Progenitor cell of endocrine pancreas (in vitro differentiated cells): ENCODE measurements at regions not wholly inside any gene's neighbourhood (a gene's known extent, or its start where the extent isn't known, plus 50 kb on each side); places are given as distances from the start of the nearest gene placed in this dataset.

Experiments
- DNase-seq: peaks from one replicate; pipeline ENCODE4 v3.0.0; 2021; ENCODE audit warnings: low spot score; ENCODE audit not compliant: unreplicated experiment
- H3K27ac Mint-ChIP-seq: 2 replicates; pipeline ENCODE4 v1.8.0; 2021; ENCODE audit warnings: mild to moderate bottlenecking, moderate library complexity, mixed read lengths
- H3K27me3 Mint-ChIP-seq: 2 replicates; pipeline ENCODE4 v1.8.0; 2021; ENCODE audit warnings: mixed read lengths
- H3K36me3 Mint-ChIP-seq: 2 replicates; pipeline ENCODE4 v1.8.0; 2022; ENCODE audit warnings: mixed read lengths; ENCODE audit not compliant: insufficient read depth
- H3K4me1 Mint-ChIP-seq: 2 replicates; pipeline ENCODE4 v1.8.0; 2021; ENCODE audit warnings: low read depth, mixed read lengths
- H3K4me3 Mint-ChIP-seq: 2 replicates; pipeline ENCODE4 v1.8.0; 2021; ENCODE audit warnings: low read depth, mild to moderate bottlenecking, moderate library complexity, mixed read lengths
- H3K9me3 Mint-ChIP-seq: 2 replicates; pipeline ENCODE4 v1.8.0; 2021; ENCODE audit warnings: low read depth, mixed read lengths
- CTCF ChIP-seq: fragments of 200-600 bp; sonication (generic); IDR thresholded peaks from one replicate; pipeline ENCODE4 v1.5.0; 2021; ENCODE audit warnings: antibody characterized with exemption, mild to moderate bottlenecking; ENCODE audit not compliant: unreplicated experiment

GRCh38 chr4:106512706-106513105 is 144.1 kb upstream of the GIMD1 start:
- Mint-ChIP-seq H3K4me1 (no peaks in the 10 kb centered on the region), H3K27me3 (no peaks in the 10 kb centered on the region), H3K4me3 (no peak overlapping the region), H3K9me3 (no peaks in the 10 kb centered on the region), H3K36me3 (no peaks in the 10 kb centered on the region), H3K27ac (no peak overlapping the region)
- TF ChIP-seq CTCF = no peak
- no peak for DNase-seq

- Mint-ChIP-seq H3K27ac (no peak overlapping the region), H3K9me3 (no peaks in the 10 kb centered on the region), H3K36me3 (no peaks in the 10 kb centered on the region), H3K4me3 (no peak overlapping the region), H3K4me1 (no peaks in the 10 kb centered on the region), H3K27me3 (peaks cover 3% of the 10 kb centered on the region)
- no peak for TF ChIP-seq CTCF
- DNase-seq = no peak
These were observed 138.9 kb upstream of the GIMD1 start for GRCh38 chr4:106507440-106507839.

GRCh38 chr4:106503116-106504050 is 134.8 kb upstream of the GIMD1 start:
- Mint-ChIP-seq H3K4me1 (peaks cover 2% of the 10 kb centered on the region), H3K27me3 (peaks cover 6% of the 10 kb centered on the region), H3K9me3 (peaks cover 5% of the 10 kb centered on the region), H3K36me3 (peaks cover 2% of the 10 kb centered on the region), H3K27ac (no peak overlapping the region), H3K4me3 (no peak overlapping the region)
- DNase-seq = no peak
- TF ChIP-seq CTCF = no peak

- no peak overlapping the region for H3K4me3 Mint-ChIP-seq
- H3K4me1 Mint-ChIP-seq = peaks cover 2% of the 10 kb centered on the region
- peaks cover 2% of the 10 kb centered on the region for H3K36me3 Mint-ChIP-seq
- DNase-seq = peak; percentile 34
- H3K27me3 Mint-ChIP-seq = peaks cover 6% of the 10 kb centered on the region
- H3K27ac Mint-ChIP-seq = no peak overlapping the region
- H3K9me3 Mint-ChIP-seq = peaks cover 5% of the 10 kb centered on the region
- peak; percentile 77 for TF ChIP-seq CTCF
These were observed 133.6 kb upstream of the GIMD1 start for GRCh38 chr4:106502106-106502699.

GRCh38 chr4:106497271-106497670 is 128.7 kb upstream of the GIMD1 start:
- Mint-ChIP-seq H3K4me1 (peaks cover 2% of the 10 kb centered on the region), H3K27me3 (peaks cover 2% of the 10 kb centered on the region), H3K27ac (no peak overlapping the region), H3K36me3 (peaks cover 2% of the 10 kb centered on the region), H3K4me3 (no peak overlapping the region), H3K9me3 (peaks cover 5% of the 10 kb centered on the region)
- DNase-seq = no peak
- TF ChIP-seq CTCF = no peak
